Activated gamma-delta T cell treated with Interleukin-2 at 50 U/mL for 16 hours (primary cell): ENCODE measurements at regions not wholly inside any gene's neighbourhood (a gene's known extent, or its start where the extent isn't known, plus 50 kb on each side); places are given as distances from the start of the nearest gene placed in this dataset.

Source experiments
- DNase-seq: peaks from one replicate; pipeline ENCODE4 v3.0.0-alpha.2; 2020

DNA sequence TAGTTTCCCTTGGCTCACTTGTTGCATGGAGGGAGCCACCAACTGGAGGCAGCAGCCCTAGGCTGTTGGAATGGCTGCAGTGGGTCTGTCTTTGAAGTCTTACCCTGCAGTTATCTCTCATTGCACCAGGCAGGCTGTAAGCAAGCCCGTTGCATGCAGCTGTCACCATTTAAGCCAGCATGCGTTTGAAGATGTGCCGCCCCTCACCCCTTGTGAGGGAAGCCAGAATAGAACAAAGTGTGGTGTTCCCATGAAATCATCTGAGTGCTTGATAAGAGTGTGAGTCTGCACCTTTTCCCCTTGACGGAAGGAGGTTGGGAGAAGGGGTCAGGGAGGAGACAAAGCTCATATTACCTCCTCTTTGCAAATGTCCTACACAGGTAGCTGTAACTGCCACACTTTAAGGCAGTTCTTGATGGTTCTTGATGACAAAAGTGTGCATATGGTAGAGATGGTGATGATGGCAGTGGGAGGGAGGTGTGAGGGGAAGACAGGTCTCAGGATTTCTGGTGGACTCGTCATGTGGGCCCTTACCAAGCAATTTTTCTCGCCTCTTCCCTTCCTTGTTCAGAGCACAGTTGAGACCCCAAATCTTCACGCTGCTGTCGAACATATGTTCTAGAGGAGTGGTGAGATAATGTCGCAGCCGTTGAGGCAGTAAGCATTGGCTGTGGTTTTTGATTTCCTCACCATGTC, 191.4 kb upstream of the LEF1 start:
- no peak for DNase-seq

DNA sequence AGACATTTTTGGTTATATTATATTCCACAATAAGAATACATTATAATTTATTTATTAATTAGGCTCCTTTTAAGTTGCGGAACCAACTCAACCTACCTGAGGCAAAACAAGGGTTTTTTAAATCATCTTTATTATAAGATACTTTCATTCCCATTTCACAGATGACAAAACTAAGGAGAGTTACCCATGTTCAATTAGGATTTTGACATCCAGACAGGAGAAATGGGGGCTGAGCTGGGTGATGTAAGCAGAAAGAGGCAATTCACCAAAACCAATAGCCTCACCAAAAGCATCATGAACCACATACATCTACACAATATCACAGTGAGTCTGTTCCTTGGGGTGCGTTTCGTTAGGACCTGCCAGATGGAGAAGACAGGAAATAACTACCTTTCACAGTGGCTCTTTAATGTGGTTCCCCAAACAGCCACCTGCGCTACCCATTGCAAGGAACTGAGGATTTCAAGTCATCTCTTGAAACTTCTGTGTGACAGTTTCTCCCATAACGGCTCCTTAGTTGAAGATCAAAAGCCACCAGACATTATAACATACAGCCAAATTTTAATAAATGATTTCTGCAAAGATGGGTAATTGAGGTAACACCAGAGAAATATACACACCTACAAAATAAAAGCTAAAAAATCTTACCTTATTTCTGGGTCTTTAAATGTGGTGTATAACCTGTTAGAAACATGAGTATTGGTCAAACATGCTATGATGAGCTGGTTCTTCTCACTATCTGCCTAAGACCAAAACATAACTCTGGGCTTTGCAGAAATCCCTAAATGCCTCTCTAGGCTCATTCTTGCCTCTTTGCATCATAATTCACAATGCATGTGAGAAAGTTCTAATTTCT, 190.6 kb upstream of the LEF1 start:
- DNase-seq = no peak

DNA sequence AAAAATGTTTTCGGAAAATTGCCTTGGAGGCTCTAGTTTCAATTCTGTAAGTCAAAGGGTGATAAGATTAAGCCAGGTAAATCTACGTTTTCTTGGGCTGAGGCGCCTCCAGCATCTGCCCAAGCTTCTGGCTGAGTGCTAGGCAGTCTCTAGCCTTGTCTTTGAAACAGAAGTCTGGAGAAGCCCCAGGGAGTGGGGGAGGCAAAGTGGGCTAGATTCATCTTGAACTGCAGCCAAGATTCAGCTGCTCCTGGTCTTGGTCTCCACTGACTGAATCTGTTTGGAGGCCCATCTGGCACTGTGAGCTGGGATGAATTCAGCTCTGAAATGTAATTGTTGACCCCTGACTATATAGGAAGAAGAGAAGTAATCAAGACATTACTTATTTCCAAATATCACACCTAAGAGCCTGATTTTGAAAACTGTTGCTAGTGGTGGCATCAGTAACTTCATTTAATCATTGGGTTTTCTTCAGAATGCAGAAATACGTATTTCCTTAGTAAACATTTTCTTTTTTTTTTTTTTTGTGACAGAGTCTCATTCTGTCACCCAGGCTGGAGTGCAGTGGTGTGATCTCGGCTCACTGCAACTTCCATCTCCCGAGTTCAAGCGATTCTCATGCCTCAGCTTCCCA, 187.3 kb upstream of the LEF1 start:
- no peak for DNase-seq

DNA sequence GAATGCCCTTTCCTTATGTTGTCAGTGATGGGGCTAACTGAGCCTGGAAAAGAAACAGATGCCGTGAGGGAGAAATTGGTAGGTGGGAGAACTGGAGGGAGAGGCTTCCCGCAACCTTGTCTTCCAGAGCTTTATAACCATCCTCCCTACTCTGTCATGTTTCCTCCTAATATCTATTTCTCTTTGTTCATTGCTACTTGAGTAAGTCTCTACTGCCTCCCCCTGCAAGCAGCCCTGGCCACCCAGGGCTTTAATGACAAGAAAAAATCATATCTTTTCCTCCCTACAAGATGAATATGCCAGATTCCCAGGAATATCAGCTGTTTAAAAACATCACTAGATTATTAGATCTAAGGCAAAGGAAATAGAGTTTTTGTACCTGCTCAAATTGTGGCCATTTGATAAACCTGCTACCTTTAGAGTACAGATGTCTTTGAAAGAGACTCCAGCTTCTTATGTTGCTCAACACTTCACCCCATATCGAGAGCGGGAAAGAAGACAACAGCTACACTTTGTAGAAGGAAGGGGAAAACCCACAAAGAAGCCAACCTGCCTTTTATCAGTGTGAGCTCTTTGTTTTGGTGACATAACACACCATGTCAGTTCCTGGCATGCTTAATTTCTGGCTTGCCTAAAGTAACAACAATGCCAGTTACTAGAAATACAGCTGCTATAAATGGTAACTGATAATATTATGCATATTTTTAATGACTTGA, 186.6 kb upstream of the LEF1 start:
- DNase-seq = no peak

DNA sequence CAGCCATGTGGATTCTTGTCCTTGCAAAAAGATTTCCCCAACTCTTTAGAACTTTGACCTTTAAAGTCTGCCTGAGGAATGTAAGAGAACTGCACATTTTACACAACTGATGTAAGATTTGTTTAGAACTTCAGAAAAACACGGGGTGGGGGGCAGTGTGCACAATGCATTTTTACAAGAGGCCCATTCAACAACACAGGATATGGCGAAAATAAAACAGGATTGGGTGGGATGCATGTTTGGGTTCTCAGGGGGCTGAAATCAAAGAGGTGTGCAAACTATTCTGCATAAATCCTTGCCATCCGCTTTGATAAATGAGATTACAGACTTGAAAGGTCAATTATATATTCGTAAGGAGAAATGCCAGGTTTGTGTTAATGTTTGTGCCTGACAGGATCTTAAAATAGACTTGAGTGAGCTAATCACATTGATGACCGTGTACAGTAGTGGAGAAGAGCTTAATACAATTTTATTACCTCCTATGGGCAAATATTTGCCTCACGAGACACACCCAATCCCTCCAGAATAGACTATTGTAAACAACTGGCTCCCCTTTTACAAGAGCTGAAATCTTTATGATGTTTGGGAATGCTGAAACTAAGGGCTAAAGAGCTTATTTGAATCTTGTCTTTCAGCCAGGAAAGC, 184.1 kb upstream of the LEF1 start:
- DNase-seq = no peak

DNA sequence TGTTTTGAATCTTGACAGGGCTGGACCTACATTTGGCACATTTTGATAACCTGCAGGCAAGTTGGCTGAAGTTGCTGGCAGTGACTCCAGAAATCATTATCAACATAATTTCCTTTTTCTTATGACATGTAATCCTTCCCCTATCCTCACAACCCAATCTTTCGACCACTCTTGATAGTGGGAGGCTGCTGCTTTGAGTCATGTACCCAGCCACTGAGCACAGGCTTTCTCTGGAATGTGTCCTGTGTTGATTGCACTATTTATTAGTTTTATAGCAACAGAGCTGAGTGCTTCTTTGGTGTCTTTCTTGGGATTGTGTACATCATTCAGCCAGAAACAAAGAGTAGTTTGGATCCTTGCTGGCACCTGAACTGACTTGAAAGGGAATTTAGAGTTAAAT, 183.1 kb upstream of the LEF1 start:
- no peak for DNase-seq

DNA sequence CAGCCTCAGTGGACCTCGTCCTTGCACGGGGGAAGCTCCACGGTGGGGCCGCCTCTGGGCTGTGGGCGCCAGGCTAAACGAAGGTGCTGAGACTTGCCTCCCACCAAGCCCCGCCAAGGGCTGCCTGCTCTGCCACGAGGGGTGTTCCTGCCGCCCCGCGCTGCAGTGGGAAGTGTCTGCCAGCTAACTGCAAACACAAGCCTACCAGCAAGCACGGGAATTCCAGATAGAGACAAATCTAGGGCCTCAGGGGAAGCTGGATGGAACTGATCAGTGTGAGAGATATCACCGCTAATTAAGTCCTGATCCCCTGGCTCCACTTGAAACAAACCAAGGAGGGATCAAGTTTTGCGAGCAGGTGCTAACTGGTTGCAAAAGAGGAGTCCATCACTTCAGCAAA, 181.6 kb upstream of the LEF1 start:
- no peak for DNase-seq

DNA sequence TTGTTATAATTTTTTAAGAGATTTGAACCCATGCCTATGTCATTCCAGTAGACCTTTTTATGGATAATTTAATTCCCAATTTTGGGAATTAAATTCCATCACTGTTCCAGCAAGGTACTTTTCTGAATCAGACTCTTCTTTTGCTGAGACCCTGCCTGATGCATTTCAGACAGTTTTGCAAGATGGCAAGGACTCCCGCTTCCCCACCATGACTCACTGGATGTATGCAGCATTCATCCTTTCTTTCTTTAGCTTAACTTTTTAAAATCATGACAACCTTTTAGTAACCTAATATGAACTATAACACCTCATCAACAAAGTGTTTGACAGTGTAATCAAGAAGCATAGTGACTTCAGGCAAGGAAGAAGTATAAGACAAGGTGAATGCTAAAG, 178.1 kb upstream of the LEF1 start:
- no peak for DNase-seq

DNA sequence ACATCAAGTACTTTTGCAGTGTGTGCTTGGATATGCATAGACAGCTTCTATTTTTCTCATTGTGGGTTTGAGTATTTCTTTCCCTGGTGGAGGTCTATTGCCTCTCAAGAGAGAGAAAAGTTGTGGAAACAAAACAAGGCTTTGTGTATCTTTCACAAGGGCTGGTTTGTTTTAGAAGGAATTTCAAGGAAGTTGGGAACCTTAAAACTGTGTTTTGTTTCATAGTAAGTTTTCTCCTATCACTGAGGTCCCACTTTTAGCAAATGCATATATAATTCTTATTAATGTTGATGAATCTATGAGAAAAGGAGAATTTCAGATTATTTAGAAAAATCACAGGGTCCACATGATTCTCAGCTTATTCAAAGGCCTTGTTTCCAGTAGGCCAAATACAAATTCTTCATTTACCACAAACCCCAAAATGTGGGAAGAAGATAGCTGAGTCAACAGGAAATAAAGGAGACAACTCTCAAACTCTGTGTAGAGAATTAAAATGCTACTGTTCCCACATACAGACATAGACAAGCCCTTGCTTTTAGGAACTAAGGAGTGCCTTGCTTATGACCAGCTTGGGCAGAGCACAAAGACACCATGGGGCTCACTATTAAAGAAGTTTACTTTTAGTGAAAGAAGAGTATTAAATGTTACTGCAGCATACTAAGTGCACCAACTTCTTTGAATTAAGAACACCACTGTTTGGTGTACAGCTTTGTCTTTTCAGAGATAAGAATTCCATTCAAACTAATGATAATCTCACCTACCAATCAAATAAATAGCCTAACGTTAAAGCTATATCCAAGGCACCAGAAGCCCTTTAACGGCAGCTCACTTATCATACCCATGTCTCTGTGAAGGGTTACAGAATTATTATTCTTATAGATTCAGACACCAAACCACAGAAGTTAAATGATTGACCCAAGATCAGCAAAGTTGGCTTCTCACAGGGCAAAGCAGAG, 177.4 kb upstream of the LEF1 start:
- DNase-seq = no peak

DNA sequence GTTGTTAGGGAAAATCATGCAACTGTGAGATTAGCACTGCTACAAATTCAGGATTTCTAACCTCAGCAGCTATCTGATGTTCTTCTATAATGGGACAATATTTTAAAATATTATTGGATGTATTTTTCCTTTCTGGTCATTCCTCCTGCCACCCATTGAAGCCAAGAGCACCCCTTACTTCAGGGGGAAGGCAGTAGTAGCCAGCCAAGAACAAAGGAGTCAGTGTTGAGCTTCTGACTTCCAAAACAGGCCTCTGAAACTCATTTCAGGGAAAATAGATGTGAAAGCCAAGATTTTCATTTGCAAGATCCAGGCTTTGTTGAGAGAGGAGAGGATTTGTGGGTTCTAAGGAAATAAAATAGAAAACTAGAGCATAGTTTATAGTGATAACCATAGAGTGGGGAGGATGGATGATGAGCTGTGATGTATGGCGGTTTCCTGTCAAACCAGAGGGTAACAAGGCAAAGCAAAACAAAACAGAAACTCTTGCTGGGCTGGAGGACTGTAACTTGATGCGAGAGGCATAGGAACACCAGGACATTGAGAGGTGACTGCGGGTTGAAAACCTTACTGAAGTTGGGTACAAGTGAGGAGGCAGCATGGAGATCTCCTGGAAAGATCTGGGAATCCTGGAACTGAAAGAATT, 173.7 kb upstream of the LEF1 start:
- peak; percentile 7 for DNase-seq

DNA sequence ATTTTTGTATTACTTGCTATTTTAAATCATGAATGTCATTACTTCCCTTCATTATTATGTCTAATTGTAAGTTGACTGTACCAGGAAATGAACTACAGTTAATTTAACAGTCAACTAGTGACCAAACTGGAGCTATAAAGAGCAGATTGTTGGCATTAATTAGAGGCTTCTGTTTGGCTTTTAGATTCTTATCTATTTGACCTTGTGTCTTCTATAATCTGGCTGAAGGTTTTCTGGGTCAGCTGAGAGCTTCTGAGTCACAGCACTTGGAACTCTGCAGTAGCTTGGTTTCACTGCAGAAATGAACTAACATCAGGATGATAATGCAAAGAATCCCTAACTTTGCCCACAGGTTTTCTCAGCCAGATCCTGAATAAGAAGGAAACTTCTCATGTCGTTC, 169.2 kb upstream of the LEF1 start:
- DNase-seq = no peak

DNA sequence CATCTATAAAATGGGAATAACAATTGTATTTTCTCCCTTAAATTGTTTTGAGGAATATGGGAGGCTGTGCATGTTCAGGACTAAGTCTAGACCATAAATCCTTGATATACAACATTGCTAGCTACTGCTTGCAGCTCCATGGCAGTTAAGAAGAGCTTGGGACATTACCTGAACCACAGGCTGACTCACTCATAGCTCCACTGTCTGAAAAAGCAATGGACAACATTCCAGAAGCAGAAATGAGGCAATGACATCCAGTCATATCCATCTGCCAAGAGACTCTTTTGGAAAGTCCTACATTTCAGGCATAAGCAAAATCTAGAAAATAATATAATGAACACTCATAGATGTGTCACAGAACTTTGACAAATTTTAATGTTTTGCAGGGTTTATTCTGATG, 167.3 kb upstream of the LEF1 start:
- DNase-seq = no peak

DNA sequence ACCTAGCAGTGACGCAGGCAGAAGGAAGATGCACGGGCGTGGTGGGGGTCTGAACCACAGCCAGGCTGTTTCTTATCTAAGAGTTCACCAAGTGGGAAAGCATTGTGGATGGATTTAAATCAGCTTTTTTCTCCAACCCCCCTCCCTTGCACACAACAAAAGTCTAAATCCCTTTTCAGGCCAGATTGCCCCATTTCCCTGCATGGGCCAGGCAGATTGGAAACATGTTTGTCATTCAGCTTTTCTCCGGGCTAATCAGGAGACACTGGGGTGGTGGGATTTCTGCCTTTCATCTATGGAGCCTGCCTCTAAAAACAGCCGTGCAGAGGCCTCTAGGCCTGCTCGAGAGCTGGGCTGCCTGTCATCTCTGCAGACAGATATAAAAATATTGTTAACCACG, 166.3 kb upstream of the LEF1 start:
- DNase-seq = no peak

DNA sequence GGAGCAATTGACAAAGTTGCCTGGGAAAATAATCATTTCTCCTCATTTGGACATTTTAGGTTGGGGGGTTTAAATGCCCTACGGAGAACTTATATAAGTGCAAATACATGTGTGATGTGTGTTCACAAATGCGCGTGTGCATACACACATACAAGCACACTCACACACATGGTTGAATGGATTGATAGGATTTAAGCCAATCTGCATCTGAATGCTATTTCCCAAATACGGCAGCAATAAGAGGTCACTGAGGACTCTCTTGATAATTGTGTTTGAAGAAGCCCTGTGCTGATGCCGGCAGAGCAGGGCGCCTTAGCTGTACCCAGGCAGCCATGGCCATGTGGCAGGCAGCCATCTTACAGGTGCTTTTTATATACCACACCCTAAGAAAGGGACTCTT, 165.3 kb upstream of the LEF1 start:
- DNase-seq = no peak

DNA sequence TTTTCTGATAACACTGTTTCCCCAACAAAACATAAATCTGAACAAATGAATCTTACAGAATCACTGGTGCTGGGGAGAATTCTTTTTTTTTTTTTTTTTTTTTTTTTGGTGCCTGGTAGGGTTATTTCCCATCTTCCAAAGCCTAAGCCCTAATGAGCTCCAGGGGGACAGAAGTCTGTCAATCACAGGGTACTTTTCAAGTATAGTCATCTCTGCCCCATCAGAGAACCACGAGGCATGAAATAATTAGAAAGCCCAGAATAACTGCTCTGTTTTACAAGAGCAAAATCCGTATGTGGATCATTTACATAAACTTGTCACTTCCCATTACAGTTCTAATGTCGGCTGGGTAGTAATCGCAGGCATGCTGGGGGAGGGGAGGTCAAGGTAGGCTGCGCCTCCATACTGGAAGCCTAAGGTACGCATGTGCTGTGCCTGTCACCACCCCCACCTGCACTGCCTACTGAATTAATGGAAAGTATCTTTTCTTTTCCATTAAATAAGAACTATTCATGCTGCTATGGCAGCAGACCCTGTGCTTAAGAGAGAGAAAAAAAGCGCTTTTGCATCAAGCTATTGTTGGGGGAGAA, 164.7 kb upstream of the LEF1 start:
- DNase-seq = no peak

DNA sequence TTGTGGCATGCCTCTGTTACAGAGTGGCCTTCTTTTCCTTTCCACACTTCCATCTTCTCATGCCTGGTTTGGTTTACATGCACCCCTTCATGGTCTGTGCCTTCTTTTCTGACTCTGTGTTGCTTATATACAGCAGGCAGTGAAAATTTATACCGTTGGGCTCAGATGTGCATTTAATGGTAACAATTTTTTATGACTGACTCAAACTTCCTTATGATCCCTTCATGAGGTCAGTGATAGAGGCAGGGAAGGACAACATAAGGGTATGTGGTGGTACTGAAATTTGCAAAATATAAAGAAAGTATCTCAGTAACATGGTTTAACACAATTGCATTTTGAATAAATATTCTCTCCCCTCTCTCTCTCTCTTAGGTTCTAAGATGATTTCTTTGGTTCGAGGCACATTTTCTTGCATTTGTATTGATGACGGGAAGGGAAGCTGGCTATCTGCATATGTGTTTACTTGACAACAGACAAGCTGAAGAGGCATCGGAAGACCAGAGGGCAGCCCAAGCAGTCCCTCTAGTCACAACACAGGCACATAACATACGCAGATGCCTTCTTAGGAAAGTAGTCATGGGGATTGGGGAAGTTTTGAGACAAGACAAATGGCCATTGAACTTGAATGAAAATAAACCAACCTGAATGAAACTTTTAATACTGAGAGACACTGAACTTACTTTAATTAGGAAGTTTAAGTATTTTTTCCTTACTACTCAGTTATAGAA, 163.3 kb upstream of the LEF1 start:
- no peak for DNase-seq

DNA sequence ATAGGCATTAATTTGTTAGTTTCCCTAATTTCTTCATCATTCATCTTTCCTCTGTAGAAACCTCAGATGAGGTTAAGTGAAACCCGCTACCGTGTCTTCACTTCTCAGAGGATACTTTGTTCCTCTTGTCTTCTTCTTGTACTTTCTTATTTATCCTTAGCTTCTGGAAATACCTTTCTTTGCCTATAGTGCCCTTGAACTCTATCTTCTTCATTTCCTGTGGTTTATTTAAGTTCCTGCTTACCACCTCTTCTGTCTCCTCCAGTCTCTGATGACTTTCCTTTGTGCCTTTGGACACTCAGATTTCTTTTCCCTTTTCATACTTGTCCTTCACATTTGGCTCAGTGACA, 159.6 kb upstream of the LEF1 start:
- DNase-seq = no peak

DNA sequence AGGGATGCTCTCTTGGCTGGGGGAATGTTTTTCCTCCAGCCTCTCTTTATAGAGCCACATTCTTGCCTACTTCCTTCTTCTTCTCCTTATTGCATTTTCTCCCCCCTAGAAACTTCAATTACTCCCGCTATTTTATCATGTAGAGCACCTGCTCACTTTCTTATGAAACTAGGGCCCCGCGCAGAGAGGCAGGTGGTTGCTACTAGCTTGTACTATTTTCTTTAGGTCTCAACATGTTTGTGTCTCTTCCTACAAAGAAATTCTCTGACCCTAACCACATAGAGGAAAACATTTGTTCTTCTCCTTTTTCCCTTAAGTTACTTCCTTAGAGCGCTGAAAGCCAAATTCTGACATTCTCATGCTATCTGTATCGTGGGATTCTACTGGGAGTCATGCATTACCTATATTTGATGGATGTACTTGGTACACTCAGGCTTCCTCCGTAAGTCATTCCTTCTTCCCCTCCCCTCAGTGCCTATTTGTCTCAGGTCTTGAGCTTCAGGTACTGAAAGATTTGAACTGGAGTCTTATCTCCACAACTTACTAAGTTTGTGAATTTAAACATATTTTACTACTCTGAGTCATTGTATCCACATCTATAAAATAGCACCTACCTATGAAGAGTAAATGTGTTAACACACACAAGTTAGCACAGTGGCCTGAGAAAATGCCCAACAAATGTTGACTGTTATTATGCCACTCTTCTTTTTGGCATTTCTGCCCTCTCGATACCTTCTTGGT, 159.1 kb upstream of the LEF1 start:
- no peak for DNase-seq

DNA sequence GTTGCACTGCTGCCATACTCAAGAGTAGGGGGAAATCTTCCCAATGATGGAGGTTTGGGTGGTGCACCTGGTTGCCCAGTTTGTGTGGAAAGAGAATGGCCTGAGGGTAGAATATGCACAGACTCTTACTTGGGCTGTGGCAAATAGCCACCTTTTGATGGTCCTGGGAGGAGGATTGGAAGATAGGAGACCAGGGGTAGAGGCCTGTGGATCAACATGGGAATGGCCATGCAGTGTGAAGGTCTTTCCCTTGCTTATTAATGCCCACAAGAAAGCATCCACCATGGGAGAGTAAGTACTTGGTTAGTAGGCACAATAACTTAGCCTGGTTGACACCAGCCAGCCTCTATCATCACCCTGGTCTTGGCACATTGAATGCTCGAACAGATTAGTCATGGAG, 156.8 kb upstream of the LEF1 start:
- DNase-seq = no peak

DNA sequence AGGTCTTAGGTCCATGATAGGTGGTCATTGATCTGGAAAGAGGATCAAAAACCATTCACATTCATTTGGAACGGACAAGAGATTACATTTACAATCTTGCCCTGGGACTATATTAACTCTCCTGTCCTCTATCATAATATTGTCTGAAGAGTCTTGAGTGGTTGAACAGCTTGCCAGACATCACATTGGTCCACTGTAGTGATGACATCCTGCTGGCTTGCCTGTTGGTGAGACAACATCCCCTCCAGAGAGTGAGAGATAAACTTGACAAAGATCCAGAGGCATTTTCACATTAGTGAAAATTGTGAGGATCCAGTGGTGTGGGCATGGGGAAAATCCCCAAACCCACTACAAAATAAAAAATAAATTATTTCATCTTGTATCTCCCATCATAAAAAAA, 155.7 kb upstream of the LEF1 start:
- DNase-seq = no peak
